HUDEP-2 (cell line): ENCODE measurements at regions not wholly inside any gene's neighbourhood (a gene's known extent, or its start where the extent isn't known, plus 50 kb on each side); places are given as distances from the start of the nearest gene placed in this dataset.
A peak's percentile ranks its signal among the peaks of the same experiment; 100 is the strongest.

Experiments used
- DNase-seq, 76 experiments: peaks; one replicate each; lab custom pipeline; 2025; ENCODE audit not compliant: unreplicated experiment in 76 of 76; lab: John Stamatoyannopoulos, UW

GRCh38 chr6:23389386-23389785 lies 736.6 kb upstream of the NRSN1 start:
- DNase-seq, result no peak

- no peak for DNase-seq
These were observed 735.8 kb upstream of the NRSN1 start for GRCh38 chr6:23390221-23390620.

GRCh38 chr6:23394681-23395080 lies 731.3 kb upstream of the NRSN1 start:
- DNase-seq, result no peak

GRCh38 chr6:23395381-23395780 lies 730.6 kb upstream of the NRSN1 start:
- no peak for DNase-seq

- no peak for DNase-seq
These were observed 729.1 kb upstream of the NRSN1 start for GRCh38 chr6:23396949-23397348.

- no peak for DNase-seq
These were observed 722.6 kb upstream of the NRSN1 start for GRCh38 chr6:23403460-23403859.

GRCh38 chr6:23409531-23409930 lies 716.5 kb upstream of the NRSN1 start:
- no peak for DNase-seq

GRCh38 chr6:23410439-23410838 lies 715.6 kb upstream of the NRSN1 start:
- no peak for DNase-seq

GRCh38 chr6:23412770-23413169 lies 713.2 kb upstream of the NRSN1 start:
- no peak for DNase-seq

GRCh38 chr6:23413327-23414050 lies 712.5 kb upstream of the NRSN1 start:
- DNase-seq, result no peak

- DNase-seq, result peak in 5 of 76 experiments; percentile 8 to 45 (median 27)
These were observed 712.0 kb upstream of the NRSN1 start for GRCh38 chr6:23414051-23414445.

- no peak for DNase-seq
These were observed 711.1 kb upstream of the NRSN1 start for GRCh38 chr6:23414922-23415321.

- DNase-seq, result no peak
These were observed 710.1 kb upstream of the NRSN1 start for GRCh38 chr6:23415819-23416427.

- DNase-seq, result no peak
These were observed 708.9 kb upstream of the NRSN1 start for GRCh38 chr6:23417133-23417532.

GRCh38 chr6:23418095-23418494 lies 707.9 kb upstream of the NRSN1 start:
- DNase-seq, result no peak

- DNase-seq, result no peak
These were observed 707.0 kb upstream of the NRSN1 start for GRCh38 chr6:23419046-23419445.

GRCh38 chr6:23420659-23421350 lies 705.2 kb upstream of the NRSN1 start:
- no peak for DNase-seq

GRCh38 chr6:23424584-23424983 lies 701.4 kb upstream of the NRSN1 start:
- DNase-seq, result no peak

GRCh38 chr6:23435126-23435525 lies 690.9 kb upstream of the NRSN1 start:
- no peak for DNase-seq

- DNase-seq, result no peak
These were observed 690.2 kb upstream of the NRSN1 start for GRCh38 chr6:23435798-23436197.

GRCh38 chr6:23441808-23442461 lies 684.1 kb upstream of the NRSN1 start:
- no peak for DNase-seq
